ENCODE measurements at regions not wholly inside any gene's neighbourhood (a gene's known extent, or its start where the extent isn't known, plus 50 kb on each side); places are given as distances from the start of the nearest gene placed in this dataset.

DNA sequence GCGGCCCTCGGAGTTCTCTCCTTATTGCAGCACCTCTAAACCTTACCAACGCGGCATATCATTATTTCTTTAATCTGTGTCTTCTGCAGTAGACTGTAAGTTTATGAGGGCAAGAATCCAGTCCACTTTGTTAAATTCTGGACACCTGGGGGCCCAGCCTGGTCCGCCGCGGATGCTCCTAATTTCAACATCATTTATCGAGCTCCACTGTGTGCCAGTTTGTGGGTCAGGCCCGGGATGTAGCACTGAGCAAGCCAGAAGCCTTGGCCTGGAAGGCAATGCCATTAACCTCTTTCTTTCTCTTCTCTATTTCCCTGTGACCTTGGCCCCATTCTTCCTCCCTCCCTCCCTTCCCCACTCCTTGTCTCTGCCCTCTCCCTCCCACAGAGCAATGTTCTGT is 70.6 kb upstream of the CACNA1E start:
- DNase-seq (ENCODE audit: low spot score), result no peak
- no peak overlapping the region for H3K27ac ChIP-seq
- CTCF ChIA-PET, result interaction anchor here (0.6 kb wide), 1 partner anchor 60 kb away, joined by 3 read pairs; no protein-coding TSS in a partner anchor
- TF ChIP-seq, protein P1, sequence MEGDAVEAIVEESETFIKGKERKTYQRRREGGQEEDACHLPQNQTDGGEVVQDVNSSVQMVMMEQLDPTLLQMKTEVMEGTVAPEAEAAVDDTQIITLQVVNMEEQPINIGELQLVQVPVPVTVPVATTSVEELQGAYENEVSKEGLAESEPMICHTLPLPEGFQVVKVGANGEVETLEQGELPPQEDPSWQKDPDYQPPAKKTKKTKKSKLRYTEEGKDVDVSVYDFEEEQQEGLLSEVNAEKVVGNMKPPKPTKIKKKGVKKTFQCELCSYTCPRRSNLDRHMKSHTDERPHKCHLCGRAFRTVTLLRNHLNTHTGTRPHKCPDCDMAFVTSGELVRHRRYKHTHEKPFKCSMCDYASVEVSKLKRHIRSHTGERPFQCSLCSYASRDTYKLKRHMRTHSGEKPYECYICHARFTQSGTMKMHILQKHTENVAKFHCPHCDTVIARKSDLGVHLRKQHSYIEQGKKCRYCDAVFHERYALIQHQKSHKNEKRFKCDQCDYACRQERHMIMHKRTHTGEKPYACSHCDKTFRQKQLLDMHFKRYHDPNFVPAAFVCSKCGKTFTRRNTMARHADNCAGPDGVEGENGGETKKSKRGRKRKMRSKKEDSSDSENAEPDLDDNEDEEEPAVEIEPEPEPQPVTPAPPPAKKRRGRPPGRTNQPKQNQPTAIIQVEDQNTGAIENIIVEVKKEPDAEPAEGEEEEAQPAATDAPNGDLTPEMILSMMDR (conservative IDR thresholded peaks at IDR 0.05; ENCODE audit: low read depth), result no peak
- POLR2A ChIA-PET (ENCODE audit: low non-redundant PET), result no interaction called here

- DNase-seq (ENCODE audit: low spot score), result no peak
- TF ChIP-seq, protein P1 (conservative IDR thresholded peaks at IDR 0.05; ENCODE audit: low read depth), result no peak
- POLR2A ChIA-PET (ENCODE audit: low non-redundant PET), result no interaction called here
- CTCF ChIA-PET, result interaction anchor here (0.6 to 1.0 kb wide), 3 partner anchors 12 to 174 kb away, joined by 3 to 7 read pairs (median 4); no protein-coding TSS in a partner anchor
- no peak overlapping the region for H3K27ac ChIP-seq
These were observed 70.0 kb upstream of the CACNA1E start for GRCh38 chr1:181413195-181413815.

- TF ChIP-seq, protein P1 (conservative IDR thresholded peaks at IDR 0.05; ENCODE audit: low read depth), result no peak
These were observed 69.5 kb upstream of the CACNA1E start for GRCh38 chr1:181413836-181414235.

DNA sequence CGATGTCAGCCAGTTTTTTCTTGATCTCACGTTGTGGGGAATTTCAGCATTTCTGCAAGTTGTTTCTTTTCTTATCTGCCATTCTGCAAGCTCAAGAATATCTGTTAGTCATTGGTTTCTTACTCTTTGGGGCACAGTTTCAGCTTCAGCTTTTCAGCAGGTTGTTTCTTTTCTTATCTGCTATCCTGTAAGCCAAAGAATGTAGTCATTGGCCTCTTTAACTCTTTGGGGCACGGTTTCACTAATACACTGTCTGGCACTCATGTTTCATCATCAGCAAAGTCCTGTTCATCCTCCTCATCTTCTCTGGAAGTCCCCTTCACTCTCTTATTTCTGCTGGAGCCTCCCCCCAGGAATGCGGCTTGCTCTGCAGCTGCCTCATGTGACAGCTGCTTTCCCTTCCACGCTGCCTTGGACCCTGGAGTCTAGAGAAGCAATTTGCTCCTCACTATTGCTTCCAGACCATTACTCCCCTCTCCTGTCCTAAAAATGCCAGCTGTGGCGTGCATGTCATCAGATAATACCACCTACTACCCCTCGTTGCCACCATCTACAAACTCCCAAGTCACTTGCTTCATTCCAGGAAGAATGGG is 67.0 kb upstream of the CACNA1E start:
- H3K27ac ChIP-seq, result no peak overlapping the region
- POLR2A ChIA-PET (ENCODE audit: low non-redundant PET), result no interaction called here
- TF ChIP-seq, protein P1 (conservative IDR thresholded peaks at IDR 0.05; ENCODE audit: low read depth), result no peak
- no peak for DNase-seq (ENCODE audit: low spot score)
- CTCF ChIA-PET, result interaction anchor here (0.7 kb wide), 1 partner anchor 155 kb away, joined by 4 read pairs; no protein-coding TSS in a partner anchor

More at GRCh38 chr1:181413836-181414235, 69.5 kb upstream of the CACNA1E start:
- POLR2A ChIA-PET (ENCODE audit: low non-redundant PET), result no interaction called here
- CTCF ChIA-PET, result interaction anchor here (0.6 to 1.0 kb wide), 2 partner anchors 11 to 174 kb away, joined by 4 to 7 read pairs; no protein-coding TSS in a partner anchor
- DNase-seq (ENCODE audit: low spot score), result no peak
- no peak overlapping the region for H3K27ac ChIP-seq

DNA sequence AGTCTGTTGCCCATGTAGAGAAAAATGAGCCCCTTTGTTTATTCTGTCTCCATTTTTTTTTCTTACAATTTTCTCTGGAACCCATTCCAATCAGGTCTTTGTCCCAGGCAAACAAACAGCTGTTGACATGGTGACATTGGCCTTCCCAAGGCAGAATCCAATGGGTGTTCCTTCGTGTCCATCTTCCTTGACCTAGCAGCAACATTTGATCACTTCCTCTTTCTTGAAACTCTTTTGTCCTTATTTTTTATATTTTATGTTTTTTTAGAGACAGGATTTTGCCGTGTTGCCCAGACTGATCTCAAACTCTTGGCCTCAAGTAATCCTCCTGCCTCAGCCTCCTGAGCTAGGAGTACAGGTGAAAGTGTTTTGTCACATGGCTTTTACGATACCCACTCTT is 65.4 kb upstream of the CACNA1E start:
- ChIA-PET CTCF (no interaction called here), POLR2A (ENCODE audit: low non-redundant PET) (no interaction called here)
- no peak for DNase-seq (ENCODE audit: low spot score)
- TF ChIP-seq, protein P1 (conservative IDR thresholded peaks at IDR 0.05; ENCODE audit: low read depth), result no peak
- H3K27ac ChIP-seq, result no peak overlapping the region

GRCh38 chr1:181423301-181423918 is 59.9 kb upstream of the CACNA1E start:
- TF ChIP-seq, protein P1 (conservative IDR thresholded peaks at IDR 0.05; ENCODE audit: low read depth), result 0 out of 2 replicates have a peak, but pooled peaks have one; percentile 18
- CTCF ChIA-PET, result interaction anchor here (0.6 to 2.7 kb wide), 10 partner anchors 15 to 545 kb away, joined by 3 to 16 read pairs (median 6); no protein-coding TSS in a partner anchor

More at GRCh38 chr1:181423301-181423918, 59.9 kb upstream of the CACNA1E start:
- DNase-seq (ENCODE audit: low spot score), result peak; percentile 69
- POLR2A ChIA-PET (ENCODE audit: low non-redundant PET), result no interaction called here
- no peak overlapping the region for H3K27ac ChIP-seq
